ENCODE measurements at regions not wholly inside any gene's neighbourhood (a gene's known extent, or its start where the extent isn't known, plus 50 kb on each side); places are given as distances from the start of the nearest gene placed in this dataset.
"Not testable (repeated sequence)": the region's sequence is repeated elsewhere in the genome, so short reads cannot be mapped to it uniquely, and the experiment has no call there.

DNA sequence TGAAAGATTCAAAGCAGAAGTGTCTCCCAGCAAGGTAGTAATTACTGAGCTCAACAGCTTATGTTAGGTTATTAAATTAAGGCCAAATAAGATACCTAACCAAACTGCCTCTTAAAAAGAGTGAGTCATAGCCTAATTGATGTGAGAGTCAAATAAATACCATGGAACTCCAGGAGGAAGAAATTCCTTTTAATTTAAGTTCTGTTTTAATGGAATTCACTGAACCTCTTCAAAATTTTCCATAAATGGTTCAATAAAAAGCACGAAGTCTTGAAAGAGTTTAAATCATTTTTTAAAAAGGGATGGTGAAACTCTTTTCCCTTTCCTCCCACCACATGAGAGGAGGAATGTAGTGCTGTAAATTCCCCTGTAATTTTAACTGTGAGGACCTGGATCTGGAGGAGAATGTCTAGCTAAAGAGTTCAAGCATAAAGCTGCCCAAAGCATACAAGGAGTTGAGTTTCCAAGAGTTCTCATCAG, 180.8 kb upstream of the MMADHC start:
- no peak for DNase-seq

DNA sequence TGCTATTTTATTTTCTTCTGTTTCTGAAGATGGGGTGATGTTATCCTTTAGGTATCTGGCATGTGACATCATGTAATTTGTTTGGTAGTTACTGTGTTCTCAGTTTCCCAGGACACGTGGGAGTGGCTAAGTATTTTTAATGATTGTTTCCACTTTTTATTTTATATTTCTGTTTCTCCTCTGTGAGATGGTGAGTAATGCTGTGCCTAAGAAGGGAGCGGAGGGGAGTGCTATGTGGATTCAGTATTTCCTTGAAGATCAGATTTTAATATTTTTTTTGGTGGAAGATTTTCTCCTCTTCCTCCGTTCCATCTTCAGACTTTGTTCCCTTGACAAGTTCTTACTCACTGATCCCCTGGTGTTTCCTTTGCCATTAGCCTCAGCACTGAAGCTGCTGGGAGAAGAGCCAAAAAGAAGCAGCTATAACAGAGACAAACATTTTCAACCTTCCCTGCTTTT, 180.0 kb upstream of the MMADHC start:
- DNase-seq: no peak

DNA sequence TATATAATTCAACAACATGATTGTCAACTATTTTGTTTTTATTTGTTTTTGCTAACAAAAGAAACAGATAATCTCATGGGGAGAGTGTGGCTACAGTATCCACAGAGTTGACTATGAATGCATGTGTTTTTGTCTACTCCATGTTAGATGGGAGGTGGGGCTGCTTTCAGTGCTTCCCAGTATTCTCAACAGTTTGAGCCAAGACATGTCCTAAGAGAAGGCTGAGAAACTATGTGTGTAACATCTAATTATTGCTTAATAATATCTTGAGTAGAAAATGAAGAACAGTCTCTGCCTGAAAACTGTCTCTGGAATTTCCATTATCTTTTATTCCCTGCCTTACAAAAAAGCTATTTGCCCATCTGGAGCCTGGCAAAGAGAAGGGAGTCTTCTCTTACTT, 178.8 kb upstream of the MMADHC start:
- DNase-seq: no peak

DNA sequence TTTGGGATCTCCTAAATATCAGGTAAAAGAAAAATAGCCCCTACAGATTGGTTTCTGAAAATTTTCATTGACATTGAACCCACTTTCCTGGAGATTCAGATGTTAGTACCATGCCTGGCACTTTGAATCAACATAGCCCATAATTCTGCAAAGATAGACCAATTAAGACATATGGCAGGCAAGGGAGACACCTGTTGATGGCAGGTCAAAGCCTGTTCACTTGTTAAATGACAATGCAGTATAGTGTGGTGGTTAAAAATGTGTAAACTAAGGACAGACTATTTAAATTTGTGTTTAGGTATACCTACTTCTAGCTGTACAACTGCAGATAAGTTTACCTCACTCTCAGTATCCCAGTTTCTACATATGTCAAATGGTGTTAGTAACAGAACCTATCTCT, 178.1 kb upstream of the MMADHC start:
- DNase-seq: no peak

DNA sequence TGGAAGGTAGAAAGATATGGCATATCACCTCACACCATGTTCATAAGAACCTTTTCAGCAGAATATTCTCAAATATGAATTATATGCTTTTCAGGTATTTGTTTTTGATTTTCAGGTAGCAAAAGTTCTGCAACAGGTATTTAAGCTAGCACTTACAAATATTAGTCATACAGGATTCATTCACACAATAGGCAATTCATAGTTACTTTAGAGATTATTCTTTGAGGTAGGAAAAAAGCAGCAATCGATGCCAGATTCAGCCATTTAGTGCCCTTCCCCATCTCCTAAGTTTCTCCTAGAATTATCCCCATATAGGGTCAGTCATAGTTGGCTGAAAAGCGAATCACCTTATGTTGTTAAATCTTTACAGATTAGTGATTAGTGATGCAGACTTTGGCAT, 177.4 kb upstream of the MMADHC start:
- DNase-seq: no peak

DNA sequence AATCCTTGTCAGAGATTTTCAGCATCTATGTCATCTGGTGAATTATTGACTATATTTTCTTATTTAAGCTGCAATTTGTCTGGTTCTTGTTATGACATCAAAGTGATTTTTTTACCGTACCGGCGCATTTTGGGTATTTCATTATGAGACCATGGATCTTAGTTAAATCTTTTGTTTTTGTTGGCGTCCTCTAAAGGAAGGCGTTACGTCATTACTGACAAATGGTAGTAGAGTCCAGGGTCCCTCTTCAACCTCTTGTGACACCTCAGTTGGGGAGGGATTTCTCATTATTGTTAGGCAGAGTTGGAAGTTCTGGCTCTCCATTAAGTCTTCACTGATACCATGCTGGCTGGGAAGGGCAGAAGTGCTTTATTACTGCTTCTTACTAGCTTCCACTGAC, 175.8 kb upstream of the MMADHC start:
- no peak for DNase-seq

GRCh38 chr2:149761611-149762010, 174.0 kb upstream of the MMADHC start:
- no peak for DNase-seq

- DNase-seq: not testable (repeated sequence)
Measured at GRCh38 chr2:149759382-149759781, 171.8 kb upstream of the MMADHC start.

DNA sequence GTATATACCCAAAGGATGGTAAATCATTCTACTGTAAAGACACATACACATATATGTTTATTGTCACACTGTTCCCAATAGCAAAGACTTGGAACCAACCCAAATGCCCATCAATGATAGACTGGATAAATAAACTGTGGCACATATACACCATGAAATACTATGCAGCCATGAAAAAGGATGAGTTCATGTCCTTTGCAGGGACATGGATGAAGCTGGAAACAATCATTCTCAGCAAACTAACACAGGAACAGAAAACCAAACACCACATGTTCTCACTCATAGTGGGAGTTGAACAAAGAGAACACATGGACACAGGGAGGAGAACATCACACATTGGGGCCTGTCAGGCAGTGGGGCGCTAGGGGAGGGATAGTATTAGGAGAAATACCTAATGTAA, 167.1 kb upstream of the MMADHC start:
- DNase-seq: not testable (repeated sequence)

DNA sequence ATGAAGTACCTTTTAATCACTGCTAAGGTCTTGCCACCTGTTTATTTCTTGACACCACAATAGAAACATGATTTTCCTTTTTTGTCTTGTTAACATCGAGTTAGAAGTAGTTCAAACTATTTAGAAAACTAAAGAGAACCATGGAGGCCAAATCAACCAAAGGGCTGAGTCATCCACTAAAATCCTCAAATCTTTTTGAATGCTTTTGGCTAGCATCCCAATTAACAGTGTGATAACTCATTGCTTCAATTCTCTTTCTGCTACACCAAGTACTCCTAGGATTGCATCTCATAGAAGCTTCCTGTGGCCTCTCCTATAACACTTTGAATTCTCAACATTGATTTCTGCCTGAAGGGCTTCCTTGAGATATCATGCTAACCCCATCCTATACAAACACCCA, 159.9 kb upstream of the MMADHC start:
- no peak for DNase-seq

- no peak for DNase-seq
Measured at GRCh38 chr2:149745396-149746230, 158.0 kb upstream of the MMADHC start.

GRCh38 chr2:149744865-149745264, 157.3 kb upstream of the MMADHC start:
- DNase-seq: no peak

- no peak for DNase-seq
Measured at GRCh38 chr2:149743842-149744448, 156.4 kb upstream of the MMADHC start.

DNA sequence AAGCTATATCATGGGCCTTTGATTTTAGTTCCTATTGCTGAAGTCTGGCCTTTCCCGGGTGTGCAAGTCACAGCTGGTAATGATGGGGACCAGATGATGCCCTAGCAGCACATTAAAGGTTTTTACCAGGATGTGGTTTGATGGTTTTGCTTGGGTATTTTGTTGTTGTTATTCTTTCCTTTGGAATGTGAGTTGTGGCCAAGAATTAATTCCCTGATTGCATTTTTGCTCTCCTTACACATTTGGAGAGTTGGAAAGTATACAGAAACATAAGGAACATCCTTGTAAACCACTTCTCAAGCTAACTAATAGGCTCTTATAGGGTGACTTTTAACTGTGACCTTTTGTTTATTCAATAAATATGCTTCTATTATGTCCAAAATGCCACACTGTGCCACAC, 154.1 kb upstream of the MMADHC start:
- no peak for DNase-seq

DNA sequence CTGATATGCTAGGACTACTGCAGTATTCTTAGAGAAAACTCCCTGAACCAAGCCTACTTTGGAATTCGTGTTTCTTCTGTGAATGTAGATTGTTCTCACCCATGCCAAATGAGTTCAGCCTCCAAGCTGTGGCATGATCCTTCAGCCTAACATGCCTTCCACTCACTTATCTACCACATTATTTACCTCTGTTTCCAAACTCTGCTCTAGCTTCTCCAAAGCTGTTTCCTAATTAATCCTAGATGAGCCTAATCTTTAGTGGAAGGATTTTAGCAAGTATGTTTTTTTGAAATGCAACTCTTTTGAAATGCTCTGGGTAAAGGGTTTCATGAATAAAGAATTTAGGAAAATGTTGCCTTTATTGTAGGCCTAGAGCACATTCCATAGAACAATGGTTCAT, 152.9 kb upstream of the MMADHC start:
- no peak for DNase-seq

DNA sequence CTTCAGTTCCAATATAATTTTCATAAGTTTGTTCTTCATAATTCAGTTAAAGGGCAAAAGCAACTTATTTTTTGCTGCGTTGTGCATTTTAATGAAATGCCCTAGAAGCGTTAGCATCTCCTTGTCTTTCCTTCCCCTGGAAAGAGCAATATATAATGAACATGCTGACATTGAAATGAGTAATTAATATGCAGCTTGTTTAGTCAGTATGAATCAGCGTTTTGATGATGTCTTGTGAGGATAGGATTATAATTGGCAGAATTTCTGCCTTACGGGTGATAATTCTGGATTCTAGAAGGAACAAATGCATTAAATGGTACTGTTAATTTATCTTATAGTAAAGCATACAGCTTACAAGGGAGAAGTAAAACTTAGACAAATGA, 152.3 kb upstream of the MMADHC start:
- DNase-seq: no peak

DNA sequence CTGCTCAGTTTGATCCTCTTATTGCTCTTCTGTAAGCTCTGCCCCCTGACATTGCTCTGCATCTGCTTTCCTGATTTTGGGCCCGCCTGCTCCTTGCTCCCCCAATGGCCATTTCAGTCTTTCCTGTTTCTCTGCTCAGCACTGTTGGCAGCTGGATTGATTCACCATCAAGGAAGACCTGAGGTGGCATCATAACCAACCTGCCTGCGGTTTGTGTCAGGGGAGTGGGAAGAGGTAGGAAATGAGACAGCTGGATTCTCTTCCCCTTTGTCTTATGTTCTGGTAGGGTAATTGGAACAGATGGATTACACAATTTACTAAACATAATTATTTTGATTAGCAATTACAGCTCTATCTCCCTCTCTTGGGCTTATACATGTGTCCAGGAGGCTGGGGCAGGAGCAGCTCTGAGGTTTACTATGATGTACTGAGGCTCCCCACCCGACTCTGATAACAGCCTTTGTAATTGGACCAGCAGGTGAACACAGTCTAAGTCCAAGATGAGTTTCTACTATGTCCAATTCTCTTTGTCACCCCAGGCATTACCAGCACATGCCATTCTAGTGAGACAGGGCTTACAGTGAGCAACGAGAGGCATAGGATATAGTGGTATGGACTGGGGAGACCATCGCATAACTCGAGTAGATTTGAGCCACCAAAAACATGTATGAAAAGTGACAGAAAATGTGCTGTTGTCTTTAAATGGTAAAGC, 151.8 kb upstream of the MMADHC start:
- DNase-seq: no peak

DNA sequence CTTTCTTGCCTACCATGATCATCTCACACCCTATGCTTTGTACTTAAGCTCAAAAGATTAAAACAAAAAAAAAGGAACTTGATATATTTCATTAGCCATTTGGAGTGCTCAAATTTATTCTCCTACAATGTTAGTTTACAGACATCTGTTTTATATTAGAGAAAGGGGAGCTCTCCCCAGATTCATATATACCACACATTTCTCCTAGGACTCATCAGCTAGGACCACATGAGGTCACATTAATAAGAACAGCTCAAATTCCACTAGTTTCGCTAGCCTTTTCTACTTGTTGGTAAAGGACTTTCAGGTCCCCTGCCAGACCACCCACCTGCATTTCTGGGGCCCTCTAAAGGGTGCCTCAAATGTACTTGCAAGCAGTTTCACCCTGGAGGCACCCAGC, 151.2 kb upstream of the MMADHC start:
- no peak for DNase-seq

DNA sequence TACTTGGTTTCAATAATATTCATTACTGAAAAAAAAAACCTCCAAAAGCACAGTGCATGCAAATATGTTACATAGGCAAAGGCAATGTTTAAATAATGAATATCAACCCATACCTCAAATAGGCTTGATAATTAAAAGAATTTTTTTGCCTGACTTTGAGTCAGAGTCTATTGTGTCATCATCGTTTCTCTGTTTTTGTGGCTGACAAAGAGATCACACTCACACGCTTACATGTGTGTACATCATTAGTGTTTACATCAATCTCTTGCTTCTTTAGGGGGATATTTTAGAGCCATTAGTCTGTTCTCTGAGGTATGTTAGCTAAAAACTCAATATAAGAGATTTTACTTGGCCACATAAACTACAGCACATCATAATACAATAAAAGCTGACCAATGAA, 150.3 kb upstream of the MMADHC start:
- no peak for DNase-seq

DNA sequence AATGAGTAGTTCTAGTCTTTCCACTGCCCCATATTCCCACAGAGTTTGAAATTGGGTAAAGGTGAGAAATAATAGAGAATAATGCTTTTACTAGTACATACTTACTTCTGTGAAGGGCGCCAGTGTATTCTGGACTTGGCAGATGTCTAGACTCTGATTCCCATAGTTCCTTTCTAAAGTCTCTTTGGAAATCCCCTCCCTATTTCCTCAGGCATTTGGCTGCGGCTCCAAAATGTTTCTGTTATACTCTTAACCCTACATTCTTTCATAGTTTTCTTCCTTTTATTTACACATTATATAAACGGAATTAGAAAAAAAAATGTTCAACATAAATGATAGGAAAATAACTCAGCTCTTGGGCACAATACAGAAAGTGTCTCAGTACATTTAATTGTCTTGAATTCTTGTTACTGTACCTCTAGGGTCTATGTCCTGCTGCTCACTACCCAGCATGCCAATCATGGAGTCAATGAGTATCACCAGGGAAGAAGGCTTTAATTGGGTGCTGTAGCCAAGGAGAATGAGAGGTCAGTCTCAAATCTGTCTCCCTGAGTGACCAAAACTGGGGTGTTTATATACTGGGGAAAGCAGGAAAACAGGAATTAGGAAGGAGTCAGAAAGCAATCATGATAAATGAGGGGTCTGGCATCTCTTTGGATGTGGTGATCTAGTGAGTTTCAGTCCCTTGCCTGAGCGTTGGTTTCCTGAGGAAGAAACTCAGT, 147.8 kb upstream of the MMADHC start:
- no peak for DNase-seq

- DNase-seq: no peak
Measured at GRCh38 chr2:149733936-149734685, 146.5 kb upstream of the MMADHC start.

DNA sequence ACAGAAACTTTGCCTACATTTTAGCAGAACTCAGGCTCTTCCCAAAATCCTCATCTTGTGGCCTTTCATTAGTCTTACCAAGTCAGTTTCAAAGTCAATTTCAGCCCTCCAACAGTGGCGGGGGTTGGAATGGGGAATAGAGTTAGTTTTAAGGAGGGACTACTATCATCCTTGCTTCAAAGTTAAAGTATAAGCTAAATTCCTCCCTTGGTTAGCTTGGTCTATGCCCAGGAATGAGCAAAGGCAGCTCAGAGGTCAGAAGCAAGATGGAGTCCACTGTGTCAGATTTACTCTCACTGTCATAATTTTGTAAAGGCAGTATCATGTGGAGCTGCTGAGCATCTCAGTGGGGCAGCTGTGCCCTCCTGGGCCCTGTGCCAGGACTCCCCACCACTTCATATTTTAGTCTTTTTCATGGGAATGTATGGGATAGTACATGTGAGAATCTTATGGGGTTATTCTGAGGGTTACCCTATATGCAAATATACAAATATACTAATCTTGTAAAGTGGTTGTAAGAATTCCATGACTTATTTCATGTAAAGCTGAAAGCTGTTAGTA, 145.2 kb upstream of the MMADHC start:
- DNase-seq: no peak
